Ureter (tissue), 1 donor: ENCODE measurements at regions not wholly inside any gene's neighbourhood (a gene's known extent, or its start where the extent isn't known, plus 50 kb on each side); places are given as distances from the start of the nearest gene placed in this dataset.

Experiments used
- DNase-seq: peaks from one replicate; pipeline ENCODE4 v3.0.0-alpha.2; 2020; ENCODE audit warnings: low spot score
- donor health status: DM: yes; HTN: yes; CAD: no.

GRCh38 chr13:22126433-22127021 lies 455.7 kb downstream of the FGF9 start:
- DNase-seq: no peak

- DNase-seq: no peak
Measured at GRCh38 chr13:22127277-22128164, 456.6 kb downstream of the FGF9 start.

GRCh38 chr13:22128441-22129408 lies 457.9 kb downstream of the FGF9 start:
- DNase-seq: no peak

GRCh38 chr13:22130254-22130653 lies 459.4 kb downstream of the FGF9 start:
- DNase-seq: no peak

GRCh38 chr13:22134261-22134660 lies 463.4 kb downstream of the FGF9 start:
- no peak for DNase-seq

- DNase-seq: no peak
Measured at GRCh38 chr13:22135446-22135845, 464.6 kb downstream of the FGF9 start.

GRCh38 chr13:22137361-22138050 lies 466.6 kb downstream of the FGF9 start:
- no peak for DNase-seq

GRCh38 chr13:22138947-22139346 lies 468.1 kb downstream of the FGF9 start:
- DNase-seq: no peak

- no peak for DNase-seq
Measured at GRCh38 chr13:22141716-22142115, 470.8 kb downstream of the FGF9 start.

- no peak for DNase-seq
Measured at GRCh38 chr13:22143671-22144070, 472.8 kb downstream of the FGF9 start.

GRCh38 chr13:22144806-22145205 lies 473.9 kb downstream of the FGF9 start:
- DNase-seq: no peak

- DNase-seq: no peak
Measured at GRCh38 chr13:22148187-22148586, 477.3 kb downstream of the FGF9 start.

GRCh38 chr13:22152751-22153150 lies 481.9 kb downstream of the FGF9 start:
- no peak for DNase-seq

- no peak for DNase-seq
Measured at GRCh38 chr13:22154041-22154440, 483.2 kb downstream of the FGF9 start.

GRCh38 chr13:22161871-22162270 lies 491.0 kb downstream of the FGF9 start:
- no peak for DNase-seq

GRCh38 chr13:22162889-22163288 lies 492.0 kb downstream of the FGF9 start:
- DNase-seq: no peak

GRCh38 chr13:22168437-22169190 lies 497.7 kb downstream of the FGF9 start:
- DNase-seq: no peak

GRCh38 chr13:22169473-22169872 lies 498.6 kb downstream of the FGF9 start:
- no peak for DNase-seq

GRCh38 chr13:22173610-22174009 lies 502.7 kb downstream of the FGF9 start:
- DNase-seq: no peak

GRCh38 chr13:22175241-22175640 lies 504.4 kb downstream of the FGF9 start:
- DNase-seq: no peak

- DNase-seq: no peak
Measured at GRCh38 chr13:22175815-22176214, 504.9 kb downstream of the FGF9 start.
